ENCODE measurements at regions not wholly inside any gene's neighbourhood (a gene's known extent, or its start where the extent isn't known, plus 50 kb on each side); places are given as distances from the start of the nearest gene placed in this dataset.

DNA sequence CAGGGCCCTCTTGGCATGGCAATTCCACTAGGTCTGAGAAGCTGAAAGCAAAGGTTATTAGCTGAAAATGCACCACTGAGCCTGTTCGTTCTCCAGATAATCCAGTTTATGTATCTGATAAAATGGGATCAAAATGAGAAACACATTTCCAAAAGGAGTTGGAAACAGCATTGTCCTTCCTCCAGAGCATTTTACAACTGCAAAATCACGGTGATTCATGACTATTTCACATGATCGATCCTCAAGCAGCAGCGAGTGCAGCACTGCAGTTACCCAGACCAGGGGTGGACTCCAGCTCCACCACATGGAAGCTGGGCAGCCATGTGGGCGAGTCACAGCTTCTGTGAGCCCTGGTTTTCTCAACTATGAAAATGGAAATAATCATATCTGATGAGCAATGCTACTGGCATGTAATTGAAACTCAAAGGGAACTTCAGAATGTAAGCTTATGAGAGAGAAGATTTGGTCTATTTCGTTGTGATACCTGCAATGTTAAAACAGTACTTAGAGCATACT, 78.7 kb upstream of the MSX1 start:
- intact Hi-C loops (cut with DNase I; ENCODE audit: low total_unique reads), result no loop called here
- no peaks in the 10 kb centered on the region for H3K36me3 ChIP-seq
- H3K27me3 ChIP-seq, result no peaks in the 10 kb centered on the region
- H3K4me1 ChIP-seq, result no peaks in the 10 kb centered on the region
- no peak for DNase-seq
- TF ChIP-seq, protein P1, sequence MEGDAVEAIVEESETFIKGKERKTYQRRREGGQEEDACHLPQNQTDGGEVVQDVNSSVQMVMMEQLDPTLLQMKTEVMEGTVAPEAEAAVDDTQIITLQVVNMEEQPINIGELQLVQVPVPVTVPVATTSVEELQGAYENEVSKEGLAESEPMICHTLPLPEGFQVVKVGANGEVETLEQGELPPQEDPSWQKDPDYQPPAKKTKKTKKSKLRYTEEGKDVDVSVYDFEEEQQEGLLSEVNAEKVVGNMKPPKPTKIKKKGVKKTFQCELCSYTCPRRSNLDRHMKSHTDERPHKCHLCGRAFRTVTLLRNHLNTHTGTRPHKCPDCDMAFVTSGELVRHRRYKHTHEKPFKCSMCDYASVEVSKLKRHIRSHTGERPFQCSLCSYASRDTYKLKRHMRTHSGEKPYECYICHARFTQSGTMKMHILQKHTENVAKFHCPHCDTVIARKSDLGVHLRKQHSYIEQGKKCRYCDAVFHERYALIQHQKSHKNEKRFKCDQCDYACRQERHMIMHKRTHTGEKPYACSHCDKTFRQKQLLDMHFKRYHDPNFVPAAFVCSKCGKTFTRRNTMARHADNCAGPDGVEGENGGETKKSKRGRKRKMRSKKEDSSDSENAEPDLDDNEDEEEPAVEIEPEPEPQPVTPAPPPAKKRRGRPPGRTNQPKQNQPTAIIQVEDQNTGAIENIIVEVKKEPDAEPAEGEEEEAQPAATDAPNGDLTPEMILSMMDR (IDR thresholded peaks at IDR 0.05), result no peak
- no peak for TF ChIP-seq POLR2A (IDR thresholded peaks at IDR 0.05)
- no peak overlapping the region for H3K4me3 ChIP-seq
- no peak overlapping the region for H3K27ac ChIP-seq
- H3K9me3 ChIP-seq, result no peaks in the 10 kb centered on the region

DNA sequence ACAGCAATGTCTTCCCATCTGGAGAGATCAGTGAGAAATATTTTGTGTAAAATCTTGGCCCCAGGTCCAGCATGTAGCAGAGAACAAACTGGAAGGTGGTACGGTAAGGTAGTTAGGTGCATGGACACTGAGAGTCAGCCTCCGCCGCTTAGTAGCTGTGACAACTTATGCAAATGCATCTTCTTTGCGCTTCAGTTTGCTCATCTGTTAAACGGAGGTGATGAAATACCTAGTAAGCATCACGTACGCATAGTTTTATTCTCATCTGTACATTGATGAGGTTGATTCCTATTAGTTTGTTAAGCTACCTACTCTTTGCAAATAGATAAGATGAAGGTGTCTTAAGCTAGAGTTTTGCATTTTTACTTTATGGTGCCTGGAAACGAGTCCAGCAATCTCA, 80.0 kb upstream of the MSX1 start:
- intact Hi-C loops (cut with DNase I; ENCODE audit: low total_unique reads), result no loop called here
- TF ChIP-seq, protein P1 (IDR thresholded peaks at IDR 0.05), result no peak
- no peak for TF ChIP-seq POLR2A (IDR thresholded peaks at IDR 0.05)
- H3K4me3 ChIP-seq, result no peak overlapping the region
- H3K4me1 ChIP-seq, result no peaks in the 10 kb centered on the region
- no peak overlapping the region for H3K27ac ChIP-seq
- no peak for DNase-seq
- H3K9me3 ChIP-seq, result no peaks in the 10 kb centered on the region
- H3K27me3 ChIP-seq, result no peaks in the 10 kb centered on the region
- no peaks in the 10 kb centered on the region for H3K36me3 ChIP-seq

DNA sequence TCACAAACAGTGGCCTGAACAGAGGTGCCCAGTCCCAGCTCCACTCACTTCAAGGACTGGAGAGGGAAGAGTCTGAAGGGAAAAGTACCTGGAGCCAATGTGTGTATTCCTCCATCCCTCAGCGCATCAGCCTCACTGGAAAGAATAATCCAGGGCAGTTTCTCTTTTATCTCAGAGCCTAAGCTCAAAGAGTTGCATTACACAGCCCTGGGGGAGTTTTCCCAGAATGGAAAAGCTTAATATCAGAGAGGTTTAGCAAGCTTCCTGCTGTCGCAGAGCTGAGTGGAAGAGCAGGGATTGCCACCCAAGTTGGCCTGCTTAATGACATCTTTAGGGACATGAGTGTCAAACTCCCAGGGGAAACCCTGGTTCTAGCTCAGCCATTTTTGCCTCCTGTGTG, 80.4 kb upstream of the MSX1 start:
- no peaks in the 10 kb centered on the region for H3K36me3 ChIP-seq
- DNase-seq, result no peak
- no peak for TF ChIP-seq POLR2A (IDR thresholded peaks at IDR 0.05)
- TF ChIP-seq, protein P1 (IDR thresholded peaks at IDR 0.05), result no peak
- H3K4me3 ChIP-seq, result no peak overlapping the region
- no peaks in the 10 kb centered on the region for H3K27me3 ChIP-seq
- intact Hi-C loops (cut with DNase I; ENCODE audit: low total_unique reads), result no loop called here
- no peak overlapping the region for H3K27ac ChIP-seq
- no peaks in the 10 kb centered on the region for H3K4me1 ChIP-seq
- H3K9me3 ChIP-seq, result no peaks in the 10 kb centered on the region

DNA sequence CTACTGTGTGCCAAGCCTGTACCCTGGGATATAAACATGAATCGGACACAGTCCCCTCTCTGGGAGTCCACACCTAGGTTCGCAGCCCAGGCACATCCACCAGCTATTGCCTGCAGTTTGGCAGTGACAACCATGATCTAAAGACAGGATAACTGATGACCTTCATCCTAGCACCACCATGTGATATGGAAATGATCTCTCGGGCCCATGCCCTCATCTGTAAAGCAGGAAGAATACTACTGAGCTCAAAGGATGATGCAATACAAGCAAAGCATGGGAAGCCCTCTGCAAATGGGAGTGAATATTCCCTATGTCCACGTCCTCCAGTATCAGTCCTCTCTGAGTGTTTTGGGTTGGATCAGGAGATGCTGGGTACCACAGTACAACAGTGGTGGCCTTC, 80.9 kb upstream of the MSX1 start:
- Histone ChIP-seq H3K27ac (no peak overlapping the region), H3K4me1 (no peaks in the 10 kb centered on the region), H3K27me3 (no peaks in the 10 kb centered on the region), H3K9me3 (no peaks in the 10 kb centered on the region), H3K4me3 (no peak overlapping the region), H3K36me3 (no peaks in the 10 kb centered on the region)
- TF ChIP-seq, protein P1 (IDR thresholded peaks at IDR 0.05), result no peak
- no peak for TF ChIP-seq POLR2A (IDR thresholded peaks at IDR 0.05)
- DNase-seq, result no peak
- intact Hi-C loops (cut with DNase I; ENCODE audit: low total_unique reads), result no loop called here

DNA sequence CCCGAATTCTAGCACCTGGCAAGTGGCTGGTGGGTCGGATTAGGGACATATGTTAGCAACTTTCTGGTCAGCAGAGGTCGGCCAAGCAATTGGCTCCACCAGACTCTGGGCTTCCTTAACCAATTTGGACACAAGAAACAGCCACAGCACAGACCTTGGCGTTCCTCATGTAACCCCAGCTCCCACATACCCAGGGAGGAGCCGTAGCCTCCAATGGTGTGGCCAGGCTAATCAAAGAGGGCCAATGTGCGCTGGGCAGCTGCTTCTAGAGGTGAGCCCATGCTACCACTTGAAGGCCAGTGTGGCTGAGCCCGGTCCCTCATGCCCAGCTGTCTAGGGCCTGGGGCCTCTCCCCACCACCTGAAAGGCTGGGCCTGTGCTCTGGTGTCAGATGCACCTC, 82.5 kb upstream of the MSX1 start:
- intact Hi-C loops (cut with DNase I; ENCODE audit: low total_unique reads), result no loop called here
- Histone ChIP-seq H3K36me3 (no peaks in the 10 kb centered on the region), H3K4me3 (no peak overlapping the region), H3K9me3 (no peaks in the 10 kb centered on the region), H3K27ac (no peak overlapping the region), H3K4me1 (no peaks in the 10 kb centered on the region), H3K27me3 (no peaks in the 10 kb centered on the region)
- no peak for DNase-seq
- TF ChIP-seq POLR2A (IDR thresholded peaks at IDR 0.05), result no peak
- TF ChIP-seq, protein P1 (IDR thresholded peaks at IDR 0.05), result no peak
